ENCODE measurements at regions not wholly inside any gene's neighbourhood (a gene's known extent, or its start where the extent isn't known, plus 50 kb on each side); places are given as distances from the start of the nearest gene placed in this dataset.
"Not testable (repeated sequence)": the region's sequence is repeated elsewhere in the genome, so short reads cannot be mapped to it uniquely, and the experiment has no call there.

DNA sequence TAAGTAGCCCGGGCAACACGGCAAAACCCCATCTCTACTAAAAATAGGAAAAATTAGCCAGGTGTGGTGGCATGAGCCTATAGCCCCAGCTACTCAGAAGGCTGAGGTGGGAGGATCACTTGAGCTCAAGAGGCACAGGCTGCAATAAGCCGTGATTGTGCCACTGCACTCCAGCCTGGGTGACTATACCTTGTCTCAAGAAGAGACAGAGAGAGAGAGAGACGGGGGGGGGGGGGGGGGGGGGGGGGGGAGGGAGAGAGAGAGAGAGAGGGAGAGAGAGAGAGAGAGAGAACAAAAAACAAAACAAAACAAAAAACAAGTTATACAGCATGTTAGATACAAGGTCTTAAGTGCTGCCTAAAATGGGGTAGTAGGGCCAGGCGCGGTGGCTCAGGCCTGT, 77.8 kb upstream of the ZNF281 start:
- no peaks in the 10 kb centered on the region for H3K36me3 Mint-ChIP-seq
- peak in 1 of 35 experiments; percentile 10 for DNase-seq
- Histone ChIP-seq H3K4me3 (ENCODE audit: control insufficient read depth in 1 of 2, extremely low read depth in 1 of 2, low read length in 1 of 2) (no peak overlapping the region), H3K27ac (ENCODE audit: low read length) (no peak overlapping the region), H3K27me3 (replicated peaks in 1 of 2; ENCODE audit: control insufficient read depth in 2 of 2, extremely low read depth in 1 of 2, insufficient read depth in 2 of 2, low read length in 1 of 2) (peaks cover 0 to 2% of the 10 kb centered on the region in 2 experiments), H3K9me3 (no peaks in the 10 kb centered on the region), H3K4me1 (ENCODE audit: control insufficient read depth in 1 of 2, extremely low read depth in 1 of 2, insufficient read depth in 2 of 2, low read length in 2 of 2) (no peaks in the 10 kb centered on the region), H3K36me3 (ENCODE audit: control insufficient read depth in 2 of 2, extremely low read depth in 1 of 2, insufficient read depth in 1 of 2, low read length in 1 of 2) (no peaks in the 10 kb centered on the region)
- ATAC-seq (replicated peaks in 1 of 4): no peak
- CTCF ChIA-PET: interaction anchor here (0.7 kb wide), 4 partner anchors 18 to 532 kb away, joined by 3 to 6 read pairs (median 4); no protein-coding TSS in a partner anchor
- H3K27me3 Mint-ChIP-seq: peaks cover 0 to 14% of the 10 kb centered on the region in 2 donors
- POLR2A ChIA-PET: no interaction called here
- H3K4me1 Mint-ChIP-seq: peaks cover 0 to 11% (median 11%) of the 10 kb centered on the region in 3 donors
- no peak overlapping the region for H3K4me3 Mint-ChIP-seq
- H3K9me3 Mint-ChIP-seq: no peaks in the 10 kb centered on the region
- no CpG with 5 or more reads among the region's 6 CpGs for WGBS (ENCODE audit: insufficient coverage)
- no peak overlapping the region for H3K27ac Mint-ChIP-seq

DNA sequence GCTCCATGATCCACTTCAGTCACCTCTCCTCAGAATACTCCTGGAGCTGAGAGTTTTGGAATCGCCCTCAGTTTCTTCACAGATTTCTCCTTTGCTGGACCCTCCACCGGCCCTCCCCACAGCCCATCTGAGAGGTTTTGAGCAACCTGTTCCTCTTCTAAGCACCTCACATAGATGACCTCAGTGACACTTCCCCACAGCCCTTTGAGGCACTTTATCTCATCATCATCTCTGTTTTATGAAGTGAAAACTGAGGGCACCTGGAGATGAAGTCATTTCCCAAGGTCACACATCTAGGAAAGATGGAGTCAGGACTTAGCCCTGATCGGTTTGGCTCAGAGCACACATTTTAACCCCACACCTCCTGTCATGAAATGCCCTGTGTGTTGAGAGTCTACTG, 76.8 kb upstream of the ZNF281 start:
- Histone ChIP-seq H3K9me3 (no peaks in the 10 kb centered on the region), H3K27me3 (replicated peaks in 1 of 2; ENCODE audit: control insufficient read depth in 2 of 2, extremely low read depth in 1 of 2, insufficient read depth in 2 of 2, low read length in 1 of 2) (peaks cover 0 to 4% of the 10 kb centered on the region in 2 experiments), H3K27ac (ENCODE audit: low read length) (no peak overlapping the region), H3K4me3 (ENCODE audit: control insufficient read depth in 1 of 2, extremely low read depth in 1 of 2, low read length in 1 of 2) (no peak overlapping the region), H3K36me3 (ENCODE audit: control insufficient read depth in 2 of 2, extremely low read depth in 1 of 2, insufficient read depth in 1 of 2, low read length in 1 of 2) (no peaks in the 10 kb centered on the region), H3K4me1 (ENCODE audit: control insufficient read depth in 1 of 2, extremely low read depth in 1 of 2, insufficient read depth in 2 of 2, low read length in 2 of 2) (no peaks in the 10 kb centered on the region)
- Mint-ChIP-seq H3K27me3 (peaks cover 0 to 18% of the 10 kb centered on the region in 2 donors), H3K27ac (no peak overlapping the region), H3K36me3 (no peaks in the 10 kb centered on the region), H3K4me1 (peaks cover 0 to 13% (median 11%) of the 10 kb centered on the region in 3 donors), H3K4me3 (no peak overlapping the region), H3K9me3 (no peaks in the 10 kb centered on the region)
- DNase-seq (no peak), ATAC-seq (replicated peaks in 1 of 4) (no peak)
- ChIA-PET CTCF (no interaction called here), POLR2A (no interaction called here)
- 73% methylated on average over 2 of the region's 3 CpGs for WGBS (ENCODE audit: insufficient coverage)

DNA sequence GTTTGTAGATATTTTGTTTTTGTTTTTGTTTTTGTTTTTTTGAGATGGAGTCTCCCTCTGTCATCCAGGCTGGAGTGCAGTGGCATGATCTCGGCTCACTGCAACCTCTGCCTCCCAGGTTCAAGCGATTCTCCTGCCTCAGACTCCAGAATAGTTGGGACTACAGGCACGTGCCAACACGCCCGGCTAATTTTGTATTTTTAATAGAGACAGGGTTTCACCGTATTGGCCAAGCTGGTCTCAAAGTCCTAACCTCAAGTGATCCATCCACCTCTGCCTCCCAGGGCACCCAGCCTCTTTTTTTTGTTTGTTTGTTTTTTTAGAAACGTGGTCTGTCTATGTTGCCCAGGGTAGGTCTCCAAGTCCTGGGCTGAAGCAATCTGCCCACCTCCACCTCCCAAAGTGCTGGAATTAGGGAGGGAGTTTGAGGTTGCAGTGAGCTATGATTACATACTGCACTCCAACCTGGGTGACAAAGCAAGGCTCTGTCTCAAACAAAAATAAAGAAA, 74.7 kb upstream of the ZNF281 start:
- CTCF ChIA-PET; ATAC-seq (replicated peaks in 1 of 4); H3K27ac ChIP-seq (ENCODE audit: low read length); H3K9me3 ChIP-seq; H3K9me3 Mint-ChIP-seq; H3K4me3 Mint-ChIP-seq; H3K36me3 ChIP-seq (ENCODE audit: control insufficient read depth in 2 of 2, extremely low read depth in 1 of 2, insufficient read depth in 1 of 2, low read length in 1 of 2); DNase-seq; H3K27ac Mint-ChIP-seq; H3K36me3 Mint-ChIP-seq; H3K27me3 ChIP-seq (replicated peaks in 1 of 2; ENCODE audit: control insufficient read depth in 2 of 2, extremely low read depth in 1 of 2, insufficient read depth in 2 of 2, low read length in 1 of 2); H3K4me3 ChIP-seq (ENCODE audit: control insufficient read depth in 1 of 2, extremely low read depth in 1 of 2, low read length in 1 of 2); POLR2A ChIA-PET; H3K4me1 ChIP-seq (ENCODE audit: control insufficient read depth in 1 of 2, extremely low read depth in 1 of 2, insufficient read depth in 2 of 2, low read length in 2 of 2): not testable (repeated sequence)
- Mint-ChIP-seq H3K4me1 (peaks cover 0 to 13% (median 11%) of the 10 kb centered on the region in 3 donors), H3K27me3 (peaks cover 0 to 25% of the 10 kb centered on the region in 2 donors)
- WGBS (ENCODE audit: insufficient coverage): 100% methylated on average over 5 of the region's 7 CpGs

DNA sequence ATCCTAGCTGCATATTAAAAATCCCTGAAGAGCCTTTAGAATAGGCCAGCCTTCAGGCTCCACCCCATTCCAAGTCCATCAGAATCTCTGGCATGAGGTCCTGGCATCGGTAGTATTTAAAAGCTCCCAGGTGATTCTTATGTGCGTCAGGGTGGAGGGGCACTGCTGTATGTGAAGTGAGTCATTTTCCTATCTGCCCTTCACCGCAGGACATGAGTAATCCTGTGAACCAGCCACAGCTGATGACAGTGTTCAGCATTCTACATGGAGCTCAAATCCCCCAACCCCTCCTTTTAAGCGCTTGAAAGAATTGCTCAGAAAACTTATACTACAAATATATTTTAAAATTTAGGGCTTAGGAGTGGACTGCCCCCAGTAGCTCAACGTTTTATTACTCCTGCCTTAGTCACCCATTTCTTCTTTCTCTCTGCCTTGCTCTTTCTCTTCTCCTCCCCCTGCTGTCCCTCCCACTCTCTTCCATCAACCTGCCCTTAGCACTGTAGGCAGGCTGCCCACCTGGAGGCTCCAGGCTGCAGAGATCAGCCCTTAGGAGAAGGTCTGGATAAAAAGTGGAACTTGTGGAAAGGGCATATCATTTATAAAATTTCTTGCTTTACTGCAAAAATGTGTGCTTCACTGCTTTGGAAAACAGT, 73.8 kb upstream of the ZNF281 start:
- Mint-ChIP-seq H3K27ac (no peak overlapping the region), H3K4me1 (peaks cover 0 to 13% (median 11%) of the 10 kb centered on the region in 3 donors), H3K27me3 (peaks cover 4 to 24% of the 10 kb centered on the region in 2 donors), H3K9me3 (no peaks in the 10 kb centered on the region), H3K36me3 (no peaks in the 10 kb centered on the region), H3K4me3 (no peak overlapping the region)
- Histone ChIP-seq H3K4me1 (ENCODE audit: control insufficient read depth in 1 of 2, extremely low read depth in 1 of 2, insufficient read depth in 2 of 2, low read length in 2 of 2) (no peaks in the 10 kb centered on the region), H3K27ac (ENCODE audit: low read length) (no peak overlapping the region), H3K27me3 (replicated peaks in 1 of 2; ENCODE audit: control insufficient read depth in 2 of 2, extremely low read depth in 1 of 2, insufficient read depth in 2 of 2, low read length in 1 of 2) (peaks cover 0 to 4% of the 10 kb centered on the region in 2 experiments), H3K4me3 (ENCODE audit: control insufficient read depth in 1 of 2, extremely low read depth in 1 of 2, low read length in 1 of 2) (no peak overlapping the region), H3K9me3 (no peaks in the 10 kb centered on the region), H3K36me3 (ENCODE audit: control insufficient read depth in 2 of 2, extremely low read depth in 1 of 2, insufficient read depth in 1 of 2, low read length in 1 of 2) (no peaks in the 10 kb centered on the region)
- CTCF ChIA-PET: interaction anchor here in 1 of 2 donors (0.7 kb wide), 1 partner anchor 46 kb away, joined by 5 read pairs; no protein-coding TSS in a partner anchor
- POLR2A ChIA-PET: no interaction called here
- no CpG with 5 or more reads among the region's 5 CpGs for WGBS (ENCODE audit: insufficient coverage)
- DNase-seq (peak in 3 of 35 experiments; percentile 1 to 25 (median 3)), ATAC-seq (replicated peaks in 1 of 4) (peak; percentile 45 to 89 (median 78))

DNA sequence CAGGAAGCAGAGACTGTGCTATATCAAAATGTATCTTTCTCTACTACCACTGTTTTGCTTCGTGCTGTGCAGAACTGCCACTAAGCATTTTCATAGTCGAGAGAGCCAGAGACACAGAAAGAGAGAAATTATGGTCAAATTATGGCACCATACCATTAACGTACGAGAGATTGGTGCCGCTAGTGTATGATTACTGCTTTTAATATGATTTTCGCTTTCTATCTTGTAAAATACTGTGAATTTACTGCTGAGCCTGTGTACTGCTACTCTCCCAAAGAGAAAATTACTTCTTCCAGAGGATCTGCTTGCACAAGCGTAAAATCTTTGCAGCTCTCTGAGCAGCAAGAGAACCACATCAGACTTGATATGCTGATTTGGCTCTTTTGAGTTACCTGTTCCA, 71.1 kb upstream of the ZNF281 start:
- ChIA-PET CTCF (no interaction called here), POLR2A (no interaction called here)
- Mint-ChIP-seq H3K4me3 (no peak overlapping the region), H3K4me1 (peaks cover 0 to 11% (median 8%) of the 10 kb centered on the region in 3 donors), H3K27ac (no peak overlapping the region), H3K9me3 (no peaks in the 10 kb centered on the region), H3K36me3 (no peaks in the 10 kb centered on the region), H3K27me3 (peaks cover 7 to 19% of the 10 kb centered on the region in 2 donors)
- Histone ChIP-seq H3K27me3 (replicated peaks in 1 of 2; ENCODE audit: control insufficient read depth in 2 of 2, extremely low read depth in 1 of 2, insufficient read depth in 2 of 2, low read length in 1 of 2) (peaks cover 0 to 6% of the 10 kb centered on the region in 2 experiments), H3K27ac (ENCODE audit: low read length) (no peak overlapping the region), H3K9me3 (no peaks in the 10 kb centered on the region), H3K36me3 (ENCODE audit: control insufficient read depth in 2 of 2, extremely low read depth in 1 of 2, insufficient read depth in 1 of 2, low read length in 1 of 2) (no peaks in the 10 kb centered on the region), H3K4me1 (ENCODE audit: control insufficient read depth in 1 of 2, extremely low read depth in 1 of 2, insufficient read depth in 2 of 2, low read length in 2 of 2) (no peaks in the 10 kb centered on the region), H3K4me3 (ENCODE audit: control insufficient read depth in 1 of 2, extremely low read depth in 1 of 2, low read length in 1 of 2) (no peak overlapping the region)
- ATAC-seq (replicated peaks in 1 of 4): no peak
- 100% methylated on average over 2 of the region's 7 CpGs for WGBS (ENCODE audit: insufficient coverage)
- no peak for DNase-seq

DNA sequence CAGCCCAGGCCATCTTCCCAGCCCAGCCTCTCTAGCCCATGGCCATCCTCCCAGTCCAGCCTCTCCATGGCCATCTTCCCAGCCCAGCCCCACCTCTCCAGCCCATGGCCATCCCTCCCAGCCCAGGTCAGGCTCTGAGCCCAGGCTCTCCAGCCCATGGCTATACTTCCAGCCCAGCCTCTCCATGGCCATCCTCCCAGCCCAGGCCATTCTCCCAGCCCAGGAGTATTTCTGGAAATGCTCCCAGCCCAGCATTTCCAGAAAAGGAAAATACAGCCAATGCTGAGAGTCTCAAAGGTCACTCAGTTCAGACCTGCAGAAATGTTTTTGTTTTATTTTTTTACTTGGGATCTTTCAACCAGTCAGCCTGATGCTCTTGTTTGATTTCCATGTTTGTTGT, 70.0 kb upstream of the ZNF281 start:
- no peak overlapping the region for H3K4me3 Mint-ChIP-seq
- no peaks in the 10 kb centered on the region for H3K36me3 Mint-ChIP-seq
- POLR2A ChIA-PET: no interaction called here

More for the DNA sequence above, 70.0 kb upstream of the ZNF281 start:
- Mint-ChIP-seq H3K27me3 (peaks cover 7 to 23% of the 10 kb centered on the region in 2 donors), H3K4me1 (peaks cover 0 to 11% (median 8%) of the 10 kb centered on the region in 3 donors), H3K9me3 (no peaks in the 10 kb centered on the region), H3K27ac (no peak overlapping the region)
- CTCF ChIA-PET: no interaction called here
- ATAC-seq (replicated peaks in 1 of 4) (no peak), DNase-seq (no peak)
- peaks cover 0 to 6% of the 10 kb centered on the region in 2 experiments for H3K27me3 ChIP-seq (replicated peaks in 1 of 2; ENCODE audit: control insufficient read depth in 2 of 2, extremely low read depth in 1 of 2, insufficient read depth in 2 of 2, low read length in 1 of 2)
- H3K4me1 ChIP-seq (ENCODE audit: control insufficient read depth in 1 of 2, extremely low read depth in 1 of 2, insufficient read depth in 2 of 2, low read length in 2 of 2): no peaks in the 10 kb centered on the region
- no peaks in the 10 kb centered on the region for H3K36me3 ChIP-seq (ENCODE audit: control insufficient read depth in 2 of 2, extremely low read depth in 1 of 2, insufficient read depth in 1 of 2, low read length in 1 of 2)
- H3K27ac ChIP-seq (ENCODE audit: low read length): no peak overlapping the region
- H3K4me3 ChIP-seq (ENCODE audit: control insufficient read depth in 1 of 2, extremely low read depth in 1 of 2, low read length in 1 of 2): no peak overlapping the region
- no peaks in the 10 kb centered on the region for H3K9me3 ChIP-seq

Measured in T-cell (primary cell).